Tibial nerve (tissue), 4 donors: ENCODE measurements at regions not wholly inside any gene's neighbourhood (a gene's known extent, or its start where the extent isn't known, plus 50 kb on each side); places are given as distances from the start of the nearest gene placed in this dataset.

ENCODE experiments used
- EP300 ChIP-seq, 2 donors: sonication (generic); formaldehyde crosslinking; IDR thresholded peaks; one replicate each; pipeline ENCODE4 v1.6.1; 2017; ENCODE audit warnings: antibody characterized with exemption in 2 of 2, mild to moderate bottlenecking in 1 of 2
- POLR2A ChIP-seq, 2 donors: fragments of 450-650 bp; IDR thresholded peaks; one replicate each; pipeline ENCODE4 v1.6.1; 2017; ENCODE audit warnings: antibody characterized with exemption in 2 of 2, mild to moderate bottlenecking in 2 of 2, moderate library complexity in 2 of 2
- TF ChIP-seq, protein P1 (sequence below), 5 experiments: fragments of 200-600 bp in 3 of 5; fragments of 450-650 bp in 2 of 5; sonication (generic) in 3 of 5; IDR thresholded peaks; one replicate each; pipeline ENCODE4 v1.5.1; 2016 to 2019; ENCODE audit warnings: antibody characterized with exemption in 5 of 5, mild to moderate bottlenecking in 3 of 5, moderate library complexity in 2 of 5

- TF ChIP-seq EP300 (IDR thresholded peaks at IDR 0.05), result no peak
- TF ChIP-seq, protein P1, sequence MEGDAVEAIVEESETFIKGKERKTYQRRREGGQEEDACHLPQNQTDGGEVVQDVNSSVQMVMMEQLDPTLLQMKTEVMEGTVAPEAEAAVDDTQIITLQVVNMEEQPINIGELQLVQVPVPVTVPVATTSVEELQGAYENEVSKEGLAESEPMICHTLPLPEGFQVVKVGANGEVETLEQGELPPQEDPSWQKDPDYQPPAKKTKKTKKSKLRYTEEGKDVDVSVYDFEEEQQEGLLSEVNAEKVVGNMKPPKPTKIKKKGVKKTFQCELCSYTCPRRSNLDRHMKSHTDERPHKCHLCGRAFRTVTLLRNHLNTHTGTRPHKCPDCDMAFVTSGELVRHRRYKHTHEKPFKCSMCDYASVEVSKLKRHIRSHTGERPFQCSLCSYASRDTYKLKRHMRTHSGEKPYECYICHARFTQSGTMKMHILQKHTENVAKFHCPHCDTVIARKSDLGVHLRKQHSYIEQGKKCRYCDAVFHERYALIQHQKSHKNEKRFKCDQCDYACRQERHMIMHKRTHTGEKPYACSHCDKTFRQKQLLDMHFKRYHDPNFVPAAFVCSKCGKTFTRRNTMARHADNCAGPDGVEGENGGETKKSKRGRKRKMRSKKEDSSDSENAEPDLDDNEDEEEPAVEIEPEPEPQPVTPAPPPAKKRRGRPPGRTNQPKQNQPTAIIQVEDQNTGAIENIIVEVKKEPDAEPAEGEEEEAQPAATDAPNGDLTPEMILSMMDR (IDR thresholded peaks at IDR 0.05), result no peak
- TF ChIP-seq POLR2A (IDR thresholded peaks at IDR 0.05), result no peak
Observed at GRCh38 chr1:99464738-99465137, 181.2 kb upstream of the PALMD start.
